Keratinocyte (primary cell): ENCODE measurements at regions not wholly inside any gene's neighbourhood (a gene's known extent, or its start where the extent isn't known, plus 50 kb on each side); places are given as distances from the start of the nearest gene placed in this dataset.

Source experiments
- CTCF ChIP-seq, 3 experiments: IDR thresholded peaks in 1 of 3; conservative IDR thresholded peaks in 1 of 3; optimal IDR thresholded peaks in 1 of 3; 2 replicates in 2 of 3; 3 replicates in 1 of 3; pipeline versions ENCODE3 to v1.5.1; 2011; ENCODE audit warnings: low read length in 3 of 3, mild to moderate bottlenecking in 3 of 3, moderate library complexity in 2 of 3, control low read depth in 1 of 3, inconsistent platforms in 1 of 3; ENCODE audit not compliant: insufficient read depth in 2 of 3; ENCODE audit errors: extremely low read depth in 1 of 3
- EZH2 ChIP-seq: IDR thresholded peaks from one replicate; pipeline ENCODE4 v1.6.1; 2012; ENCODE audit warnings: inconsistent platforms, mild to moderate bottlenecking, low read length, moderate library complexity

GRCh38 chr1:8198522-8198921, 119.4 kb upstream of the SLC45A1 start:
- TF ChIP-seq CTCF (optimal IDR thresholded peaks at IDR 0.05 in 1 of 3, IDR thresholded peaks at IDR 0.05 in 1 of 3, conservative IDR thresholded peaks at IDR 0.05 in 1 of 3; ENCODE audit: extremely low read depth in 1 of 3, insufficient read depth in 2 of 3, low read length in 3 of 3), result no peak
- no peak for TF ChIP-seq EZH2
